ENCODE measurements at regions not wholly inside any gene's neighbourhood (a gene's known extent, or its start where the extent isn't known, plus 50 kb on each side); places are given as distances from the start of the nearest gene placed in this dataset.

DNA sequence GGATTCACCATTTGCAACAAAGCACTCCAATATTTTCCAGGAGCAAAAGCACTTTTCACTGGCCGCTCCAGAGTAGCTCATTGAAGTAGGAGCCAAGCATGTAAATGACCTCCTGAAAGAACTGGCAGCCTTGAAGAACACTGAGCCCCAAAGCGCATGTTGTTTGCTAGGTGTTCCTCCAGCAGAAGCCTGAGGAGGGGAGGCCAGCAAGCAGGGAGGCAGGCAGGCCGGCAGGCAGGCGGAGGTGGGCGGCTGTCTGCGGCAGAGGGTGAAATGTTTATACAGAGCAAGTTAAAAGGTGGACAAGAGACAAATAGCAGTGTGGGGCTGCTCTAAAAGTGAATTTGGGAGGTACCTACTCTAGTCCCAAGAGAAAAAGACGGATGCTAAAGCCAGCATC is 439.4 kb downstream of the CCDC91 start:
- no peak overlapping the region for H3K27ac Mint-ChIP-seq
- no peaks in the 10 kb centered on the region for H3K36me3 Mint-ChIP-seq (ENCODE audit: low read depth)
- CTCF ChIA-PET, result no interaction called here
- POLR2A ChIA-PET, result no interaction called here
- no peaks in the 10 kb centered on the region for H3K4me1 Mint-ChIP-seq
- no peak overlapping the region for H3K4me3 Mint-ChIP-seq
- no peaks in the 10 kb centered on the region for H3K9me3 Mint-ChIP-seq
- no peaks in the 10 kb centered on the region for H3K27me3 Mint-ChIP-seq
- DNase-seq, result no peak

- no peak overlapping the region for H3K27ac Mint-ChIP-seq
- H3K27me3 Mint-ChIP-seq, result no peaks in the 10 kb centered on the region
- no peak for DNase-seq
- CTCF ChIA-PET, result no interaction called here
- no peak overlapping the region for H3K4me3 Mint-ChIP-seq
- H3K9me3 Mint-ChIP-seq, result no peaks in the 10 kb centered on the region
- no peaks in the 10 kb centered on the region for H3K36me3 Mint-ChIP-seq (ENCODE audit: low read depth)
- POLR2A ChIA-PET, result no interaction called here
- no peaks in the 10 kb centered on the region for H3K4me1 Mint-ChIP-seq
Observed at GRCh38 chr12:28631831-28632230, 441.6 kb downstream of the CCDC91 start.

DNA sequence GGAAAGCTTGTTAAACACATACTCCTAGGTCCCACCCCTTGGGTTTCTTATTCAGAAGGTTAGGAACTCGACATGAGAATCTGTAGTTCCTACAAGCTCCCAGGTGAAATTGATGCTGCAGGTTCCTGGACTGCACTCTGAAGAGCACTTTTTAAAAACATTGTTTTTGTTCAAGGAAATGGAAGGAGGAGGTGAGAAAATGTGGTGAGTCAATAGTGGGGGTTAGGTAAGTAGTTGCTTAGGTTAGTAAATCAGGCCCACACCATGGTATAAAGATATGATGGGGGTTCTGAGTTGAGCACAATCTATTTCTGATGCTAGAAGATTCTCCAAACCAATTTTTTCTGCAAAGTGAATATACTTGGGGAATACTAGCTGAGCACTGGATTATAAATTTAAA is 450.3 kb downstream of the CCDC91 start:
- DNase-seq, result no peak

GRCh38 chr12:28645436-28645835 is 455.2 kb downstream of the CCDC91 start:
- Mint-ChIP-seq H3K4me1 (no peaks in the 10 kb centered on the region), H3K9me3 (no peaks in the 10 kb centered on the region), H3K27ac (no peak overlapping the region), H3K36me3 (ENCODE audit: low read depth) (no peaks in the 10 kb centered on the region), H3K27me3 (no peaks in the 10 kb centered on the region), H3K4me3 (no peak overlapping the region)
- CTCF ChIA-PET, result no interaction called here
- no peak for DNase-seq
- POLR2A ChIA-PET, result no interaction called here

More for the DNA sequence above, 450.3 kb downstream of the CCDC91 start:
- CTCF ChIA-PET, result no interaction called here
- Mint-ChIP-seq H3K4me1 (no peaks in the 10 kb centered on the region), H3K27ac (no peak overlapping the region), H3K4me3 (no peak overlapping the region), H3K27me3 (no peaks in the 10 kb centered on the region), H3K9me3 (no peaks in the 10 kb centered on the region), H3K36me3 (ENCODE audit: low read depth) (no peaks in the 10 kb centered on the region)
- POLR2A ChIA-PET, result no interaction called here

- Mint-ChIP-seq H3K27me3 (no peaks in the 10 kb centered on the region), H3K27ac (no peak overlapping the region), H3K4me3 (no peak overlapping the region), H3K4me1 (no peaks in the 10 kb centered on the region), H3K36me3 (ENCODE audit: low read depth) (no peaks in the 10 kb centered on the region), H3K9me3 (no peaks in the 10 kb centered on the region)
- no peak for DNase-seq
- CTCF ChIA-PET, result no interaction called here
- POLR2A ChIA-PET, result no interaction called here
Observed at GRCh38 chr12:28645891-28646290, 455.6 kb downstream of the CCDC91 start.

GRCh38 chr12:28650906-28651305 is 460.6 kb downstream of the CCDC91 start:
- DNase-seq, result no peak
- CTCF ChIA-PET, result no interaction called here
- Mint-ChIP-seq H3K27me3 (no peaks in the 10 kb centered on the region), H3K4me3 (no peak overlapping the region), H3K9me3 (peaks cover 6% of the 10 kb centered on the region), H3K27ac (no peak overlapping the region), H3K4me1 (no peaks in the 10 kb centered on the region), H3K36me3 (ENCODE audit: low read depth) (no peaks in the 10 kb centered on the region)
- POLR2A ChIA-PET, result no interaction called here

- Mint-ChIP-seq H3K36me3 (ENCODE audit: low read depth) (no peaks in the 10 kb centered on the region), H3K4me1 (no peaks in the 10 kb centered on the region), H3K27me3 (no peaks in the 10 kb centered on the region), H3K27ac (no peak overlapping the region), H3K9me3 (peaks cover 6% of the 10 kb centered on the region), H3K4me3 (no peak overlapping the region)
- POLR2A ChIA-PET, result no interaction called here
- CTCF ChIA-PET, result no interaction called here
- no peak for DNase-seq
Observed at GRCh38 chr12:28652239-28652638, 462.0 kb downstream of the CCDC91 start.

- Mint-ChIP-seq H3K36me3 (ENCODE audit: low read depth) (no peaks in the 10 kb centered on the region), H3K4me3 (no peak overlapping the region), H3K4me1 (no peaks in the 10 kb centered on the region), H3K27ac (no peak overlapping the region), H3K27me3 (no peaks in the 10 kb centered on the region), H3K9me3 (no peaks in the 10 kb centered on the region)
- no peak for DNase-seq
- ChIA-PET CTCF (no interaction called here), POLR2A (no interaction called here)
Observed at GRCh38 chr12:28681980-28682379, 467.1 kb upstream of the FAR2 start.

GRCh38 chr12:28683366-28683765 is 465.7 kb upstream of the FAR2 start:
- Mint-ChIP-seq H3K4me3 (no peak overlapping the region), H3K27me3 (no peaks in the 10 kb centered on the region), H3K9me3 (no peaks in the 10 kb centered on the region), H3K36me3 (ENCODE audit: low read depth) (no peaks in the 10 kb centered on the region), H3K4me1 (no peaks in the 10 kb centered on the region), H3K27ac (no peak overlapping the region)
- DNase-seq, result no peak
- ChIA-PET CTCF (no interaction called here), POLR2A (no interaction called here)

DNA sequence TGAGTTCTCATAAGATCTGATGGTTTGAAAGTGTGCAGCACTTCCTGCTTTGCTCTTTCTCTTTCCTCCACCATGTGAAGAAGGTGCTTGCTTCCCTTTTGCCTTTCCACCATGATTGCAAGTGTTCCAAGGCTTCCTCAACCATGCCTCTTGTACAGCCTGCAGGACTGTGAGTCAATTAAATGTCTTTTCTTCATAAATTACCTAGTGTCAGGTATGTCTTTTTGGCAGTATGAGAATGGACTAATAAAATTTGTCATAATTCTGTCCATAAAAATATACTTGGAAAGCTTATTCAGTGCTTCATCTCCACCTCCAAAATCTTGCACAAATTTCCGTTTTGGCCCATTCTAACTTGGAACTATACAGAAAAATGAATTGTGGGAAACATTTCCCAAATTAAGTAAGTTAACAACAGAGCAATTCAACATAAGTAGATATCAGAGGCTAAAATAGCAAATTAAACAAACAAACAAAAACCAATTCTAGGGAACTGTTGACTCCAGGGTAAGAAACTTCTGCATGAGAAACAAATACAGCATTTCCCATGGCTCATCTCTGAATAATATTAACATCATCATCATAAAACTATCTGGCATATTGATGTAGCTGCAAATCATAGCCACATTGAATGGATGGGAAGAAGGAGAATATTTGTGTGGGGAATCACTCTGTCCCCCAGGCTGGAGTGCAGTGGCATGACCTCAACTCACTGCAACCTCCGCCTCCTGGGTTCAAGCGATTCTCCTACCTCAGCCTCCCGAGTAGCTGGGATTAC is 459.5 kb upstream of the FAR2 start:
- no peaks in the 10 kb centered on the region for H3K4me1 Mint-ChIP-seq
- ChIA-PET CTCF (no interaction called here), POLR2A (no interaction called here)
- no peak for DNase-seq
- no peaks in the 10 kb centered on the region for H3K36me3 Mint-ChIP-seq (ENCODE audit: low read depth)
- H3K4me3 Mint-ChIP-seq, result no peak overlapping the region
- H3K27me3 Mint-ChIP-seq, result no peaks in the 10 kb centered on the region
- H3K27ac Mint-ChIP-seq, result no peak overlapping the region
- H3K9me3 Mint-ChIP-seq, result no peaks in the 10 kb centered on the region

- ChIA-PET POLR2A (no interaction called here), CTCF (no interaction called here)
- Mint-ChIP-seq H3K4me3 (no peak overlapping the region), H3K9me3 (no peaks in the 10 kb centered on the region), H3K27ac (no peak overlapping the region), H3K36me3 (ENCODE audit: low read depth) (no peaks in the 10 kb centered on the region), H3K27me3 (no peaks in the 10 kb centered on the region), H3K4me1 (no peaks in the 10 kb centered on the region)
- DNase-seq, result no peak
Observed at GRCh38 chr12:28693565-28694219, 455.4 kb upstream of the FAR2 start.

DNA sequence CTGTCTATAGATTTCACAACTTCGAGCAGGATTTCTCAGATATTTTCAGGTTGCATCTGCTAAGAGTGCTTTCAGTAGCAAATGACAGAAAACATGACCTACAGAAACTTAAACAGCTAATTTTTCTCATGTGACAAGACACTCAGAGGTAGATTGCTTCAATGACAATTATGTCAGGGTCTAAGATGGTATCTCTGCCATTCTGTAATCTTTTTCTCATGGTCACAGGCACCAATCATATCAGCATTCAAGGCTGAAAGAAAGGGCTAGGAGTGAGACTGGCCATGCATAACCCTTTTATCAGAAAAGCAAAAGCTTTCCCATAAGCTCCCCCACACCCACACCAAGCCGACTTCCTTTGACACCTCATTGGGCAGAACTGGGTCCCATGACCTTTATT is 450.5 kb upstream of the FAR2 start:
- Mint-ChIP-seq H3K36me3 (ENCODE audit: low read depth) (no peaks in the 10 kb centered on the region), H3K27me3 (peaks cover 3% of the 10 kb centered on the region), H3K4me1 (no peaks in the 10 kb centered on the region), H3K27ac (no peak overlapping the region), H3K9me3 (no peaks in the 10 kb centered on the region), H3K4me3 (no peak overlapping the region)
- ChIA-PET CTCF (no interaction called here), POLR2A (no interaction called here)
- no peak for DNase-seq

GRCh38 chr12:28699029-28699428 is 450.0 kb upstream of the FAR2 start:
- H3K4me1 Mint-ChIP-seq, result no peaks in the 10 kb centered on the region
- peaks cover 3% of the 10 kb centered on the region for H3K27me3 Mint-ChIP-seq
- no peaks in the 10 kb centered on the region for H3K36me3 Mint-ChIP-seq (ENCODE audit: low read depth)
- ChIA-PET POLR2A (no interaction called here), CTCF (no interaction called here)
- no peak overlapping the region for H3K27ac Mint-ChIP-seq
- no peak for DNase-seq
- no peak overlapping the region for H3K4me3 Mint-ChIP-seq
- H3K9me3 Mint-ChIP-seq, result no peaks in the 10 kb centered on the region

DNA sequence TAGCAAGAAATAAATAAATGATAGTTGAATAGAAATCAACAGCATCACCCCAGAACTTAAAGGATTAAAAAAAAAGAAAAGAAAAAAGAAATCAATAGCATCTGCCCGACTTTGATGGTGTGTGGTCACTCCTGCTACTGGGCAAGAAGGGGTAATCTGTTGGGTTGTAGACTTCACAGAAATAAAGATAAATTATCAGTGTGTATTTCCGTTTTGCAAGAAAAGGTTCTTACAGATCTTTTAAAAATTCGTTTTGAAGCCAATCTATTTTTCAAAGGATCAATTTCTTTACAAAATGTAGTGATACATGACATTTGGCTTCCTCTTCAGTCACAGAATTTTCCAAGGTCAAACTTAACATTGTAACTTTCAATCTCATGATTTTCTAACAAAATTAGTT is 448.9 kb upstream of the FAR2 start:
- Mint-ChIP-seq H3K4me1 (no peaks in the 10 kb centered on the region), H3K4me3 (no peak overlapping the region)

More for the DNA sequence above, 448.9 kb upstream of the FAR2 start:
- ChIA-PET POLR2A (no interaction called here), CTCF (interaction anchor here (0.6 kb wide), 1 partner anchor 254 kb away, joined by 3 read pairs; no protein-coding TSS in a partner anchor)
- no peaks in the 10 kb centered on the region for H3K9me3 Mint-ChIP-seq
- no peak for DNase-seq
- H3K27me3 Mint-ChIP-seq, result peaks cover 3% of the 10 kb centered on the region
- no peak overlapping the region for H3K27ac Mint-ChIP-seq
- H3K36me3 Mint-ChIP-seq (ENCODE audit: low read depth), result no peaks in the 10 kb centered on the region

Data from activated CD4-positive, alpha-beta memory T cell treated with anti-CD3 and anti-CD28 coated beads, Interleukin-2, amount 10 ng/mL, durations not matched to agents 7 days and 5 days (primary cell).